Fibroblast of skin of right quadriceps (primary cell): ENCODE measurements at regions not wholly inside any gene's neighbourhood (a gene's known extent, or its start where the extent isn't known, plus 50 kb on each side); places are given as distances from the start of the nearest gene placed in this dataset.
A peak's percentile ranks its signal among the peaks of the same experiment; 100 is the strongest.
"Not testable (repeated sequence)": the region's sequence is repeated elsewhere in the genome, so short reads cannot be mapped to it uniquely, and the experiment has no call there.

Experiments
- DNase-seq: peaks from one replicate; pipeline ENCODE4 v3.0.0-alpha.2; 2013

DNA sequence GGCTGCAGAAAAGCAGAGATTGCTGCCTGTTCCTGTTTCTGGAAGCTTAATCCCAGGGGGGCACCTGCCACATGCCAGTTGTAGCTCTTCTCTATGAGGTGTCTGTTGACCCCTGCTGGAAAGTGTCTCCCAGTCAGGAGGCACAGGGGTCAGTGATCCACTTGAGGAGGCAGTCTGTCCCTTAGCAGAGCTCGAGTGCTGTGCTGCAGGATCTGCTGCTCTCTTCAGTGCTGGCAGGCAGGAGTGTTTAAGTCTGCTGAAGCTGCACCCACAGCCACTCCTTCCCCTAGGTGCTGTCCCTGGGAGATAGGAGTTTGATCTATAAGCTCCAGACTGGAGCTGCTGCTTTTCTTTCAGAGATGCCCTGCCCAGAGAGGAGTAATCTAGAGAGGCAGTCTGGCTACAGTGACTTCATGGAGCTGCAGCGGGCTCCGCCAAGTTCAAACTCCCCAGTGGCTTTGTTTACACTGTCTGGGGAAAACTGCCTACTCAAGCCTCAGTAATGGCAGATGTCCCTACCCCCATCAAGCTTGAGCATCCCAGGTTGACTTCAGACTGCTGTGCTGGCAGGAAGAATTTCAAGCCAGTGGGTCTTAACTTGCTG is 57.6 kb upstream of the CROT start:
- no peak for DNase-seq

DNA sequence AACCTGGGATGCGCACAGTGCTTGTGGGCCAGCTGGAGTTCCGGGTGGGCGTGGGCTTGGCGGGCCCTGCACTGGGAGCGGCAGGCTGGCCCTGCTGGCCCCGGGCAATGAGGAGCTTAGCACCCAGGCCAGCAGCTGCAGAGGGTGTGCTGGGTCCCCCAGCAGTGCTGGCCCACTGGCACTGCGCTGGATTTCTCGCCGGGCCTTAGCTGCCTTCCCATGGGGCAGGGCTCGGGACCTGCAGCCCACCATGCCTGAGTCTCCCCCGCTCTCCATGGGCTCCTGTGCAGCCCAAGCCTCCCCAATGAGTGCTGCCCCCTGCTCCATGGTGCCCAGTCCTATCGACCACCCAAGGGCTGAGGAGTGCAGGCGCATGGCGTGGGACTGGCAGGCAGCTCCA is 56.7 kb upstream of the CROT start:
- not testable (repeated sequence) for DNase-seq

DNA sequence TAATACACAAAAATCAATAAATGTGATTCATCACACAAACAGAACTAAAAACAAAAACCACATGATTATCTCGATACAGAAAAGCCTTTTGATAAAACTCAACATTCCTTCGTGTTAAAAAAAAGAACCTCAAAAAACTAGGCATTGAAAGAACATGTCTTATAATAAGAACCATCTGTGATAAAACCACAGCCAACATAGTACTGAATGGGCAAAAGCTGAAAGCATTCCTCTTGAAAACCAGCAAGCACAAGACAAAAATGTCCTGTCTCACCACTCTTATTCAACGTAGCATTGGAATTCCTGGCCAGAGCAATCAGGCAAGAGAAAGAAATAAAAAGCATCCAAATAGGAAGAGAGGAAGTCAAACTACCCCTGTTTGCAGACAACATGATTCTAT is 49.9 kb upstream of the CROT start:
- DNase-seq: peak; percentile 45
